PC-3 (cell line): ENCODE measurements at regions not wholly inside any gene's neighbourhood (a gene's known extent, or its start where the extent isn't known, plus 50 kb on each side); places are given as distances from the start of the nearest gene placed in this dataset.

ENCODE experiments used
- EZH2 ChIP-seq: fragments of 300-600 bp; sonication (generic); IDR thresholded peaks from one replicate; pipeline ENCODE4 v1.6.1; 2017; ENCODE audit warnings: antibody characterized with exemption, mild to moderate bottlenecking, low read length; ENCODE audit not compliant: unreplicated experiment
- TF ChIP-seq, protein P1 (sequence below): fragments of 300-600 bp; sonication (generic); conservative IDR thresholded peaks from 2 replicates; pipeline ENCODE4 v1.5.1; 2017; ENCODE audit warnings: antibody characterized with exemption, low read depth, mild to moderate bottlenecking, low read length

DNA sequence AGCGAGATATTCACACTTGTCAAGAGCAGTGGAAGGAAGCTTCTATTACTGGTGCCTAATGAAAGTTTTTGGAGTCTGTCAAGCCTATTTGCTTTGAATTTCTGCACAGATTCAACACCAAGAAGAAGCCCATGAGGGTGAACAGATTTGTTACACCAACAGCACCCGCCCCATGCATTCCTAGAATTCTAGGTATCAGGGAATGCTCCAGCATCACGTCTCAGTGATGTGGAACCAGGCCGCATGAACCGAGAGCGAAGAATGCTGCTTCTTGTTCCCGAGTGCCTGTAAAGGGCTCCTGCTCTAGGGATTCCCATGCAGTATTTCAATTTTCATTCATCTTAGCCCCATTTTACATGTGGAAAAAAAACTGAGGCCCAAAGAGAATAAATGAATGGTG is 69.7 kb downstream of the KCNF1 start:
- TF ChIP-seq, protein P1, sequence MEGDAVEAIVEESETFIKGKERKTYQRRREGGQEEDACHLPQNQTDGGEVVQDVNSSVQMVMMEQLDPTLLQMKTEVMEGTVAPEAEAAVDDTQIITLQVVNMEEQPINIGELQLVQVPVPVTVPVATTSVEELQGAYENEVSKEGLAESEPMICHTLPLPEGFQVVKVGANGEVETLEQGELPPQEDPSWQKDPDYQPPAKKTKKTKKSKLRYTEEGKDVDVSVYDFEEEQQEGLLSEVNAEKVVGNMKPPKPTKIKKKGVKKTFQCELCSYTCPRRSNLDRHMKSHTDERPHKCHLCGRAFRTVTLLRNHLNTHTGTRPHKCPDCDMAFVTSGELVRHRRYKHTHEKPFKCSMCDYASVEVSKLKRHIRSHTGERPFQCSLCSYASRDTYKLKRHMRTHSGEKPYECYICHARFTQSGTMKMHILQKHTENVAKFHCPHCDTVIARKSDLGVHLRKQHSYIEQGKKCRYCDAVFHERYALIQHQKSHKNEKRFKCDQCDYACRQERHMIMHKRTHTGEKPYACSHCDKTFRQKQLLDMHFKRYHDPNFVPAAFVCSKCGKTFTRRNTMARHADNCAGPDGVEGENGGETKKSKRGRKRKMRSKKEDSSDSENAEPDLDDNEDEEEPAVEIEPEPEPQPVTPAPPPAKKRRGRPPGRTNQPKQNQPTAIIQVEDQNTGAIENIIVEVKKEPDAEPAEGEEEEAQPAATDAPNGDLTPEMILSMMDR = no peak
- TF ChIP-seq EZH2 = no peak
